ENCODE measurements at regions not wholly inside any gene's neighbourhood (a gene's known extent, or its start where the extent isn't known, plus 50 kb on each side); places are given as distances from the start of the nearest gene placed in this dataset.

GRCh38 chr3:76035117-76035516 lies 249.8 kb upstream of the ZNF717 start:
- ChIA-PET CTCF (no interaction called here), POLR2A (no interaction called here)
- no peak overlapping the region for H3K27ac Mint-ChIP-seq
- H3K27me3 Mint-ChIP-seq, result no peaks in the 10 kb centered on the region
- no peak overlapping the region for H3K4me3 Mint-ChIP-seq
- no peaks in the 10 kb centered on the region for H3K36me3 Mint-ChIP-seq
- no CpG with 5 or more reads among the region's 2 CpGs for WGBS (ENCODE audit: insufficient coverage)
- ATAC-seq (replicated peaks in 1 of 4) (no peak), DNase-seq (no peak)
- no peaks in the 10 kb centered on the region for H3K9me3 ChIP-seq
- H3K9me3 Mint-ChIP-seq, result peaks cover 13 to 21% (median 19%) of the 10 kb centered on the region in 3 donors
- H3K36me3 ChIP-seq (ENCODE audit: control insufficient read depth in 2 of 2, extremely low read depth in 1 of 2, insufficient read depth in 1 of 2, low read length in 1 of 2), result no peaks in the 10 kb centered on the region
- no peak overlapping the region for H3K27ac ChIP-seq (ENCODE audit: low read length)
- H3K4me1 Mint-ChIP-seq, result no peaks in the 10 kb centered on the region
- H3K27me3 ChIP-seq (replicated peaks in 1 of 2; ENCODE audit: control insufficient read depth in 2 of 2, extremely low read depth in 1 of 2, insufficient read depth in 2 of 2, low read length in 1 of 2), result no peaks in the 10 kb centered on the region
- no peaks in the 10 kb centered on the region for H3K4me1 ChIP-seq (ENCODE audit: control insufficient read depth in 1 of 2, extremely low read depth in 1 of 2, insufficient read depth in 2 of 2, low read length in 2 of 2)
- H3K4me3 ChIP-seq (ENCODE audit: control insufficient read depth in 1 of 2, extremely low read depth in 1 of 2, low read length in 1 of 2), result no peak overlapping the region

DNA sequence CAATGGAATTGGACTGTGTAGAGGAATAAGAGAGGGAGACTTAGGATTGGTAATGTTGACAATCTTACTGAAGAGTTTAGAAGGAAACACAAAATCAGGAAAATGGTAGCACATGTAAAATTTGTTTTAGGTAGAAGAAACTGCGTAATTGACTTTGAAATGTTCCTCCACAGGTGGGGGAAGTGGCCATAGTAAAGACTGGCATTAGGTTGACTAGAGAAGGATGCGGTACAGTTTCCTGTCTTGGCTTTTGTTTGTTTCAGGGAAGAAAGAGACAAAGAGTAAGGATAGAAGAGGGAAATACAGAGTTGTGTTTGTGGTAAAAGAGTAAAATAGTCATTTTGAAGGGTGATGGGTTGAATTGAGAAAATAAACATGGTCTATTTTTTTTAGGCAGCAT lies 253.6 kb upstream of the ZNF717 start:
- no peaks in the 10 kb centered on the region for H3K36me3 Mint-ChIP-seq
- H3K4me1 Mint-ChIP-seq, result no peaks in the 10 kb centered on the region
- Histone ChIP-seq H3K27me3 (replicated peaks in 1 of 2; ENCODE audit: control insufficient read depth in 2 of 2, extremely low read depth in 1 of 2, insufficient read depth in 2 of 2, low read length in 1 of 2) (no peaks in the 10 kb centered on the region), H3K27ac (ENCODE audit: low read length) (no peak overlapping the region), H3K4me1 (ENCODE audit: control insufficient read depth in 1 of 2, extremely low read depth in 1 of 2, insufficient read depth in 2 of 2, low read length in 2 of 2) (no peaks in the 10 kb centered on the region), H3K4me3 (ENCODE audit: control insufficient read depth in 1 of 2, extremely low read depth in 1 of 2, low read length in 1 of 2) (no peak overlapping the region), H3K9me3 (no peaks in the 10 kb centered on the region), H3K36me3 (ENCODE audit: control insufficient read depth in 2 of 2, extremely low read depth in 1 of 2, insufficient read depth in 1 of 2, low read length in 1 of 2) (no peaks in the 10 kb centered on the region)
- no peak overlapping the region for H3K4me3 Mint-ChIP-seq
- H3K27ac Mint-ChIP-seq, result no peak overlapping the region
- 77% methylated on average over 2 of the region's 2 CpGs for WGBS (ENCODE audit: insufficient coverage)
- peaks cover 4 to 14% (median 7%) of the 10 kb centered on the region in 3 donors for H3K9me3 Mint-ChIP-seq
- ChIA-PET CTCF (no interaction called here), POLR2A (no interaction called here)
- no peaks in the 10 kb centered on the region for H3K27me3 Mint-ChIP-seq
- DNase-seq (no peak), ATAC-seq (replicated peaks in 1 of 4) (no peak)

DNA sequence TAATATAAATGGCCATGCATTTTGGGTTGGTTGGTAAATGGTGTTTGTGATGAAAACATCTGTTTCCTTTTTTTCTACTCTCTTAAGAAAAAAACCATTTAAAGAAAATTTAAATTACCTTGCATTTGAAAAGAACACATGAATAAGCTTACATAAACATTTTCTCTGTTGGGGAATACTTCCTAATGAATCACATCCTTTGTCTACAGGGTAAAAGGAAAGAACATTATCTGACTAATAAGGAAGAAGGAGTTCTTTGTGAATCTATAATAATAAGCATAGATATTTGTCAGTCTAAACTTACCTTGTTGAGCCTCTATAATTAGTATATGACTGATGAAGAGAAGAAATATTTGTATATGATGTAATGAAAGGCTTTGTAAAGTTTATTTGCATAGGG lies 254.1 kb upstream of the ZNF717 start:
- no peak for DNase-seq
- peaks cover 4 to 12% (median 7%) of the 10 kb centered on the region in 3 donors for H3K9me3 Mint-ChIP-seq
- CTCF ChIA-PET, result no interaction called here

GRCh38 chr3:76040946-76041345 lies 255.6 kb upstream of the ZNF717 start:
- H3K4me1 Mint-ChIP-seq, result no peaks in the 10 kb centered on the region
- WGBS (ENCODE audit: insufficient coverage), result no CpG with 5 or more reads among the region's 1 CpG
- H3K27me3 Mint-ChIP-seq, result no peaks in the 10 kb centered on the region
- peaks cover 0 to 10% (median 8%) of the 10 kb centered on the region in 3 donors for H3K9me3 Mint-ChIP-seq
- DNase-seq, result no peak
- H3K4me1 ChIP-seq (ENCODE audit: control insufficient read depth in 1 of 2, extremely low read depth in 1 of 2, insufficient read depth in 2 of 2, low read length in 2 of 2), result no peaks in the 10 kb centered on the region
- no peaks in the 10 kb centered on the region for H3K36me3 Mint-ChIP-seq
- H3K27me3 ChIP-seq (replicated peaks in 1 of 2; ENCODE audit: control insufficient read depth in 2 of 2, extremely low read depth in 1 of 2, insufficient read depth in 2 of 2, low read length in 1 of 2), result no peaks in the 10 kb centered on the region
- H3K9me3 ChIP-seq, result no peaks in the 10 kb centered on the region
- no peak overlapping the region for H3K27ac Mint-ChIP-seq
- no peak overlapping the region for H3K4me3 Mint-ChIP-seq
- ChIA-PET POLR2A (no interaction called here), CTCF (no interaction called here)
- H3K4me3 ChIP-seq (ENCODE audit: control insufficient read depth in 1 of 2, extremely low read depth in 1 of 2, low read length in 1 of 2), result no peak overlapping the region
- no peaks in the 10 kb centered on the region for H3K36me3 ChIP-seq (ENCODE audit: control insufficient read depth in 2 of 2, extremely low read depth in 1 of 2, insufficient read depth in 1 of 2, low read length in 1 of 2)
- ATAC-seq (replicated peaks in 1 of 4), result no peak
- no peak overlapping the region for H3K27ac ChIP-seq (ENCODE audit: low read length)

More for the DNA sequence above, 254.1 kb upstream of the ZNF717 start:
- ATAC-seq (replicated peaks in 1 of 4), result no peak
- H3K9me3 ChIP-seq, result no peaks in the 10 kb centered on the region
- H3K4me1 Mint-ChIP-seq, result no peaks in the 10 kb centered on the region
- no peaks in the 10 kb centered on the region for H3K36me3 ChIP-seq (ENCODE audit: control insufficient read depth in 2 of 2, extremely low read depth in 1 of 2, insufficient read depth in 1 of 2, low read length in 1 of 2)
- no peak overlapping the region for H3K27ac ChIP-seq (ENCODE audit: low read length)
- H3K4me3 Mint-ChIP-seq, result no peak overlapping the region
- no peak overlapping the region for H3K4me3 ChIP-seq (ENCODE audit: control insufficient read depth in 1 of 2, extremely low read depth in 1 of 2, low read length in 1 of 2)
- no peaks in the 10 kb centered on the region for H3K4me1 ChIP-seq (ENCODE audit: control insufficient read depth in 1 of 2, extremely low read depth in 1 of 2, insufficient read depth in 2 of 2, low read length in 2 of 2)
- H3K27me3 Mint-ChIP-seq, result no peaks in the 10 kb centered on the region
- no peaks in the 10 kb centered on the region for H3K27me3 ChIP-seq (replicated peaks in 1 of 2; ENCODE audit: control insufficient read depth in 2 of 2, extremely low read depth in 1 of 2, insufficient read depth in 2 of 2, low read length in 1 of 2)
- POLR2A ChIA-PET, result no interaction called here
- no peak overlapping the region for H3K27ac Mint-ChIP-seq
- H3K36me3 Mint-ChIP-seq, result no peaks in the 10 kb centered on the region

DNA sequence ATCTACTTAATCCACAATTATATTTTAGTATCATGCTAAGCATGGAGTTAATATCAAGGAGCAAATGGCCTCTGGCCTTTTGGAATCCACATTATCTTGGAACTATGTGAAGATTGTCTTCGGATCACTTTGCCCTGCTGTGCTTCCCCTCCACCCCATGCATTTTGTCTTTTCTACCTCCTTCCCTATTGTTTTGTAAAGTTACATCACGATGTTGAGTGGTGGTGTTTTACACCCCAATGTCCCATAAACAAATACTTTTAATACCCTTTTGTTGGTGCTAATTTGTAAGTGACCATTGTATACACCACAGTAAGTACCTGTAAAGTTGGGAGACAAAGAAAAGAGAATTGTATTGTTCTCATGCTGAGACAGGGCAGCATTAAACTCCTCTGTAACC lies 258.4 kb upstream of the ZNF717 start:
- Histone ChIP-seq H3K27ac (ENCODE audit: low read length) (no peak overlapping the region), H3K4me3 (ENCODE audit: control insufficient read depth in 1 of 2, extremely low read depth in 1 of 2, low read length in 1 of 2) (no peak overlapping the region), H3K27me3 (replicated peaks in 1 of 2; ENCODE audit: control insufficient read depth in 2 of 2, extremely low read depth in 1 of 2, insufficient read depth in 2 of 2, low read length in 1 of 2) (no peaks in the 10 kb centered on the region), H3K36me3 (ENCODE audit: control insufficient read depth in 2 of 2, extremely low read depth in 1 of 2, insufficient read depth in 1 of 2, low read length in 1 of 2) (no peaks in the 10 kb centered on the region), H3K9me3 (no peaks in the 10 kb centered on the region), H3K4me1 (ENCODE audit: control insufficient read depth in 1 of 2, extremely low read depth in 1 of 2, insufficient read depth in 2 of 2, low read length in 2 of 2) (no peaks in the 10 kb centered on the region)
- POLR2A ChIA-PET, result no interaction called here
- no peak overlapping the region for H3K27ac Mint-ChIP-seq
- no peaks in the 10 kb centered on the region for H3K27me3 Mint-ChIP-seq
- ATAC-seq (replicated peaks in 1 of 4) (no peak), DNase-seq (no peak)
- no CpG with 5 or more reads among the region's 2 CpGs for WGBS (ENCODE audit: insufficient coverage)
- CTCF ChIA-PET, result no interaction called here
- no peaks in the 10 kb centered on the region for H3K4me1 Mint-ChIP-seq
- no peaks in the 10 kb centered on the region for H3K36me3 Mint-ChIP-seq
- H3K9me3 Mint-ChIP-seq, result peaks cover 3 to 10% (median 8%) of the 10 kb centered on the region in 3 donors
- no peak overlapping the region for H3K4me3 Mint-ChIP-seq

- no peak overlapping the region for H3K27ac Mint-ChIP-seq
- no peaks in the 10 kb centered on the region for H3K4me1 ChIP-seq (ENCODE audit: control insufficient read depth in 1 of 2, extremely low read depth in 1 of 2, insufficient read depth in 2 of 2, low read length in 2 of 2)
- ATAC-seq (replicated peaks in 1 of 4) (no peak), DNase-seq (no peak)
- H3K36me3 ChIP-seq (ENCODE audit: control insufficient read depth in 2 of 2, extremely low read depth in 1 of 2, insufficient read depth in 1 of 2, low read length in 1 of 2), result no peaks in the 10 kb centered on the region
- no peak overlapping the region for H3K27ac ChIP-seq (ENCODE audit: low read length)
- no peaks in the 10 kb centered on the region for H3K4me1 Mint-ChIP-seq
- no peaks in the 10 kb centered on the region for H3K27me3 Mint-ChIP-seq
- H3K27me3 ChIP-seq (replicated peaks in 1 of 2; ENCODE audit: control insufficient read depth in 2 of 2, extremely low read depth in 1 of 2, insufficient read depth in 2 of 2, low read length in 1 of 2), result no peaks in the 10 kb centered on the region
- peaks cover 3 to 10% (median 8%) of the 10 kb centered on the region in 3 donors for H3K9me3 Mint-ChIP-seq
- H3K4me3 ChIP-seq (ENCODE audit: control insufficient read depth in 1 of 2, extremely low read depth in 1 of 2, low read length in 1 of 2), result no peak overlapping the region
- 90% methylated on average over 1 of the region's 3 CpGs for WGBS (ENCODE audit: insufficient coverage)
- CTCF ChIA-PET, result no interaction called here
- H3K36me3 Mint-ChIP-seq, result no peaks in the 10 kb centered on the region
- no peak overlapping the region for H3K4me3 Mint-ChIP-seq
- no peaks in the 10 kb centered on the region for H3K9me3 ChIP-seq
- POLR2A ChIA-PET, result no interaction called here
These were observed 259.6 kb upstream of the ZNF717 start for GRCh38 chr3:76044601-76045600.
